Activated naive CD4-positive, alpha-beta T cell treated with anti-CD3 and anti-CD28 coated beads, Interleukin-2, amount 10 ng/mL, durations not matched to agents 7 days and 5 days (primary cell): ENCODE measurements at regions not wholly inside any gene's neighbourhood (a gene's known extent, or its start where the extent isn't known, plus 50 kb on each side); places are given as distances from the start of the nearest gene placed in this dataset.

ENCODE experiments used
- CTCF ChIA-PET: fragments of 350-600 bp; sonication (Branson Sonifier 250); formaldehyde crosslinking; loops from one replicate; lab custom pipeline; 2021; ENCODE audit warnings: antibody characterized with exemption; lab: Charles Lee
- DNase-seq: peaks from one replicate; pipeline ENCODE4 v3.0.0-alpha.2; 2020
- H3K27ac Mint-ChIP-seq: one replicate; pipeline ENCODE4 v1.8.0; 2021; ENCODE audit warnings: mild to moderate bottlenecking, moderate library complexity, mixed read lengths
- H3K27me3 Mint-ChIP-seq: one replicate; pipeline ENCODE4 v1.8.0; 2021; ENCODE audit warnings: mild to moderate bottlenecking, mixed read lengths
- H3K36me3 Mint-ChIP-seq: one replicate; pipeline ENCODE4 v1.8.0; 2021; ENCODE audit warnings: mixed read lengths
- H3K4me1 Mint-ChIP-seq: one replicate; pipeline ENCODE4 v1.8.0; 2021; ENCODE audit warnings: mixed read lengths
- H3K4me3 Mint-ChIP-seq: one replicate; pipeline ENCODE4 v1.8.0; 2021; ENCODE audit warnings: mild to moderate bottlenecking, moderate library complexity, mixed read lengths
- H3K9me3 Mint-ChIP-seq: one replicate; pipeline ENCODE4 v1.8.0; 2021; ENCODE audit warnings: mixed read lengths

- no peak overlapping the region for H3K27ac Mint-ChIP-seq
- no peaks in the 10 kb centered on the region for H3K27me3 Mint-ChIP-seq
- no peak for DNase-seq
- CTCF ChIA-PET: no interaction called here
- H3K36me3 Mint-ChIP-seq: no peaks in the 10 kb centered on the region
- H3K4me3 Mint-ChIP-seq: no peak overlapping the region
- peaks cover 14% of the 10 kb centered on the region for H3K9me3 Mint-ChIP-seq
- no peaks in the 10 kb centered on the region for H3K4me1 Mint-ChIP-seq
Measured at GRCh38 chr13:67772807-67773453, 542.8 kb upstream of the PCDH9 start.

- no peaks in the 10 kb centered on the region for H3K4me1 Mint-ChIP-seq
- no peak for DNase-seq
- peaks cover 12% of the 10 kb centered on the region for H3K9me3 Mint-ChIP-seq
- H3K27me3 Mint-ChIP-seq: no peaks in the 10 kb centered on the region
- H3K27ac Mint-ChIP-seq: no peak overlapping the region
- H3K4me3 Mint-ChIP-seq: no peak overlapping the region
- CTCF ChIA-PET: no interaction called here
- no peaks in the 10 kb centered on the region for H3K36me3 Mint-ChIP-seq
Measured at GRCh38 chr13:67771106-67771505, 541.0 kb upstream of the PCDH9 start.

DNA sequence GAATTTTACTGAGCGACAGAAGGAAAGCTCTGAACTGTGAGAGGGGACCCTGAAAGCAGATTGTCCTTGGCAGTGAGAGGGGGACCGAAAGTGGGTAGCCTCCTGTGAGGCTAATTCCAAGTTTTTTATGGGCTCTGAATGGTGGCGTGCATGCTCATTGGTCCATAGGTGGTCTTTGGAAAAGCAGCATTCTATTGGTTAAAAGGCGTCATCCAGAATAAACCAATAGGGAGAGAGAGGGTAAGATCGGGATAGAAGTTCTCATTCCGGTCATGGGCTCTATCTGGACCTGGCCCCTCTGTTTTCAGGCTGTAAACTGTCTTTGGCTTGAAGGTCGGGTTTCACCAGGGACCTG is 539.8 kb upstream of the PCDH9 start:
- Mint-ChIP-seq H3K4me1 (no peaks in the 10 kb centered on the region), H3K27ac (no peak overlapping the region), H3K36me3 (no peaks in the 10 kb centered on the region), H3K27me3 (no peaks in the 10 kb centered on the region), H3K9me3 (peaks cover 12% of the 10 kb centered on the region), H3K4me3 (no peak overlapping the region)
- CTCF ChIA-PET: no interaction called here
- DNase-seq: no peak

GRCh38 chr13:67769063-67769986 is 539.2 kb upstream of the PCDH9 start:
- H3K4me1 Mint-ChIP-seq: no peaks in the 10 kb centered on the region
- DNase-seq: no peak
- no peaks in the 10 kb centered on the region for H3K27me3 Mint-ChIP-seq
- H3K27ac Mint-ChIP-seq: no peak overlapping the region
- H3K4me3 Mint-ChIP-seq: no peak overlapping the region
- no peaks in the 10 kb centered on the region for H3K36me3 Mint-ChIP-seq
- CTCF ChIA-PET: no interaction called here
- peaks cover 12% of the 10 kb centered on the region for H3K9me3 Mint-ChIP-seq

GRCh38 chr13:67763984-67764383 is 533.8 kb upstream of the PCDH9 start:
- Mint-ChIP-seq H3K9me3 (peaks cover 4% of the 10 kb centered on the region), H3K4me3 (no peak overlapping the region), H3K36me3 (no peaks in the 10 kb centered on the region), H3K27ac (no peak overlapping the region), H3K4me1 (no peaks in the 10 kb centered on the region), H3K27me3 (no peaks in the 10 kb centered on the region)
- no peak for DNase-seq
- CTCF ChIA-PET: no interaction called here

DNA sequence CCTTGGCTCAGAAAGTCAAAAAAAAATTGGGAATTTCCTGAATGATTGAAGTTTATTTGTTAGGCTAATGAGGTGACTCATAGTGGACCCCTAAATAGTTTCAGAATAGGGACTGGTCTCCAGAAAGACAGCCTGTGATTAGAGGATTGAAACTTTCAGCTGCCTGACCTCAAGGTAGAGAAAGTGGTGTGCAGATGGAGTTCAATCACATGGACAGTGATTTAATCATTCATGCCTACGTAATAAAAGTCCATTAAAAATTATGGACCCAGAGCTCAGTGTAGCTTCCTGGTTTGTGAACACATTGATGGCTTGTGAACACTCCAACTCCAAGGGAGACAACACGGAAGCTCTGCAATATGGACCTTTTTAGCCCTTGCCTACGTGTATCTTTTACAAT is 533.2 kb upstream of the PCDH9 start:
- CTCF ChIA-PET: no interaction called here
- Mint-ChIP-seq H3K4me1 (no peaks in the 10 kb centered on the region), H3K27ac (no peak overlapping the region), H3K9me3 (peaks cover 1% of the 10 kb centered on the region), H3K36me3 (no peaks in the 10 kb centered on the region), H3K4me3 (no peak overlapping the region), H3K27me3 (no peaks in the 10 kb centered on the region)
- no peak for DNase-seq

GRCh38 chr13:67758975-67759374 is 528.8 kb upstream of the PCDH9 start:
- CTCF ChIA-PET: no interaction called here
- H3K4me3 Mint-ChIP-seq: no peak overlapping the region
- DNase-seq: no peak
- H3K9me3 Mint-ChIP-seq: peaks cover 4% of the 10 kb centered on the region
- H3K4me1 Mint-ChIP-seq: no peaks in the 10 kb centered on the region
- H3K27ac Mint-ChIP-seq: no peak overlapping the region
- H3K27me3 Mint-ChIP-seq: no peaks in the 10 kb centered on the region
- no peaks in the 10 kb centered on the region for H3K36me3 Mint-ChIP-seq

DNA sequence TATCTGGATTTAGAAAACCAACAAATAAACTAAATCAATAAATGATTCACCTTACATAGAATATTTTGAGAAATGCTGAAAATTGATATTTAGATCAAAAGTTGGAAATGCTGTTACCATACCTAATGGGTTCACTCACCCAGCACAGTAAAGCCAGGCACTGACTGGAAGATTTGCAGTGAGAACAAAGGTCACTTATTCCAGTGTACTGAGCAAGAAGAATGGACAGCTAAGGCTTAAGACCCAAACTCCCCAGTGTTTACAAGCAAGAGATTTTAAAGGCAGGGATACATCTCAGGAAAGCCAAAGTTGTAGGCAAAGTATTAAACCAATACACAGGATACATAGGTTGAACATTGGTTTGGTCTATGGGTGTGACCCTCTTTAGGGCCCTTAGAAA is 523.9 kb upstream of the PCDH9 start:
- Mint-ChIP-seq H3K9me3 (peaks cover 9% of the 10 kb centered on the region), H3K4me3 (no peak overlapping the region), H3K27ac (no peak overlapping the region), H3K36me3 (no peaks in the 10 kb centered on the region), H3K27me3 (no peaks in the 10 kb centered on the region), H3K4me1 (no peaks in the 10 kb centered on the region)
- CTCF ChIA-PET: no interaction called here
- DNase-seq: no peak

GRCh38 chr13:67752759-67753158 is 522.6 kb upstream of the PCDH9 start:
- CTCF ChIA-PET: no interaction called here
- H3K9me3 Mint-ChIP-seq: peaks cover 9% of the 10 kb centered on the region

DNA sequence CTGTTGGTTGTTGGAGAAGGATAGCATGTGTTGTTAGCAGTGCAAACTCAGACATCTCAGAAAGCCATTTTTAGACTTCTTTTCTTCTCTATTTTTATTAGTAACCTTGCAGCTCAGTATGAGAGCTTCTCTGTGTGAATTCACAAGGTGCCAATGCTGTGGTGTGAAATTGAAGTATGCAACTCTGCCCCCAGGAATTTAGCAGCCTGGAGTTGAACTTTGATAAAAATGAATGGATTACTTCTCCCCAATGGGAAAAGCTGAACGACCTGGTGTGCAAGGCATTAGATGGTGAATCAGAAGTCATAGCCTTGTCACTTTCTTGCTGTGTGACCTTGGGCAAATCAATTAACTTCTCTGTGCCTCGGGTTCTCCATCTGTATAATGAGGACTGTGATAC is 512.3 kb upstream of the PCDH9 start:
- Mint-ChIP-seq H3K4me1 (no peaks in the 10 kb centered on the region), H3K27ac (no peak overlapping the region), H3K27me3 (no peaks in the 10 kb centered on the region), H3K36me3 (no peaks in the 10 kb centered on the region), H3K9me3 (peaks cover 4% of the 10 kb centered on the region), H3K4me3 (no peak overlapping the region)
- no peak for DNase-seq
- CTCF ChIA-PET: no interaction called here

More at GRCh38 chr13:67752759-67753158, 522.6 kb upstream of the PCDH9 start:
- H3K4me1 Mint-ChIP-seq: no peaks in the 10 kb centered on the region
- H3K27ac Mint-ChIP-seq: no peak overlapping the region
- H3K4me3 Mint-ChIP-seq: no peak overlapping the region
- H3K27me3 Mint-ChIP-seq: no peaks in the 10 kb centered on the region
- no peak for DNase-seq
- no peaks in the 10 kb centered on the region for H3K36me3 Mint-ChIP-seq

DNA sequence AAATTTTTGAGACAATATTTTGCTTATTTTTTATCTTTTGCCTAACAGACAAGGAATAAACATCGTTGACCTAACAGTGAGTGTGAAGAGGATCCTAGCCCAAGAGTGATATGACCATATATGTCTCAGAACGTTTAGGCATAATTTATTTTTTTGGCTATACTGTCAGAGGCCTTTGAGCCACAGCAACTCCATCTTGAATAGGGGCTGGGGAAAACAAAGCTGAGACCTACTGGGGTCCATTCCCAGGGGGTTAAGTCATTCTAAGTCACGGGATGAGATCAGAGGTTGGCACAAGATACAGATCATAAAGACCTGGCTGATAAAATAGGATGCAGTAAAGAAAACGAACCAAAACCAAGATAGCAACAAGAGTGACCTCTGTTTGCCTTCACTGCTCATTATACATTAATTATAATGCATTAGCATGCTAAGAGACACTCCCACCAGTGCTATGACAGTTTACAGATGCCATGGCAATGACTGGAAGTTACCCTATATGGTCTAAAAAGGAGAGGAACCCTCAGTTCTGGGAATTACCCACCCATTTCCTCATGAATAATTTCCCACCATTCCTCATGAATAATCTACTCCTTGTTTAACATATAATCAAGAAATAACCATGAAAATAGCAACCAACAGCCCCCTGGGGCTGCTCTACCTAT is 510.9 kb upstream of the PCDH9 start:
- no peak for DNase-seq
- Mint-ChIP-seq H3K4me1 (no peaks in the 10 kb centered on the region), H3K9me3 (peaks cover 4% of the 10 kb centered on the region), H3K27ac (no peak overlapping the region), H3K36me3 (no peaks in the 10 kb centered on the region), H3K27me3 (no peaks in the 10 kb centered on the region), H3K4me3 (no peak overlapping the region)
- CTCF ChIA-PET: no interaction called here

DNA sequence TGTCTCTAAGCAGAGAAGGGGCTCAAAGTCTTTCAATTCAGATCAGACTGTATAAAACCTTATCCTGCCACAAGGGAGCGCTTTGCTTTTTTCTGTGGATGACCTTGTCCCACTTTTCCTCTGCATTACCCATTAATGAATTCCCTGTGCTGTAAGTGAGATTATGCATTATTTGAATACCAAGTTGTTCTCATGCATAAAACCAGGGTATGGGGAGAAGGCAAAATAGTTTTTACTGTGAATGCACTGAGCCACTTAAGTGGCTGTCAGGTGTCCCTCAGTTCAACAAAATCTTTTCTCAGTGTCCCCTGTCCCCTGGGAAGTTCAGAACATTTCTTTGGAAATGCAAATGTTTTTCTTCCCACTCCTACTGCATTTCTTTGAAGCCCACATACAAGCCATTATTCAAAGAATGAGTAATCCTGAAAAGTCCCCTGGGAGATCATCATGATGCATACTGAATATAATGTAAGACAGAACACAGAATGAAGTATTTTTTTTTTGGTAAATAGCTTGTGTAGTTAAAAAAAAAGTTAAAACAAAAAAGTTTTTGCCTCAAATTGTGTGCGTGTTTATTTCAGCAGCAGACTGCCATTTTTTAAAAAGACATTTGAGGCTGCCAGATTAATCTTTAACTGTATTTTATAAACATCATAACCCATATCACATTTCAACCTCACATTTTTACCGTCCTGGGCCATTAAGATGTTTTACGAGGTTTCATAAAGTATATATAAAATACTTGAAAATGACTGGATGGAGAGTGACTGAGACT is 506.7 kb upstream of the PCDH9 start:
- no peaks in the 10 kb centered on the region for H3K27me3 Mint-ChIP-seq
- DNase-seq: no peak
- H3K9me3 Mint-ChIP-seq: peaks cover 3% of the 10 kb centered on the region
- H3K4me1 Mint-ChIP-seq: no peaks in the 10 kb centered on the region
- H3K36me3 Mint-ChIP-seq: no peaks in the 10 kb centered on the region
- H3K27ac Mint-ChIP-seq: no peak overlapping the region
- no peak overlapping the region for H3K4me3 Mint-ChIP-seq
- CTCF ChIA-PET: no interaction called here

DNA sequence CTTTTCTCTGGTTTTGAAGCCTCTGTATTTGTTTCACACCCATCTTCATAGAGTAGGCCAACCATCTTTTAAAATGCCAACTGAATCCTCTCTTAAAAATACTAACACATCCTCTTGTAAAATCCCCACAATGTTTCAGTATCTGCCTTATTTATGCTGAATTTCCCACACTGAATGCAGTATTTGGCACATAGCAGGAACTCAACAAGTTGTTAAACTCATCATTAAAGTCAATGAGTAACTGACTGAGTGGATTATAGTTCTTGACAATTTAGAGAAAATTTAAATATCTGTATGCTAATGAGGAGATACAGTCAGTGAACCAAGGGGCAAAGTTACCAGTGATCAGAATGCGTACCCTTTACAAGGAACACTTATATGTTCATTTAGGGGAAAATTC is 505.5 kb upstream of the PCDH9 start:
- Mint-ChIP-seq H3K4me3 (no peak overlapping the region), H3K9me3 (peaks cover 4% of the 10 kb centered on the region), H3K27ac (no peak overlapping the region), H3K36me3 (no peaks in the 10 kb centered on the region), H3K27me3 (no peaks in the 10 kb centered on the region), H3K4me1 (no peaks in the 10 kb centered on the region)
- CTCF ChIA-PET: no interaction called here
- no peak for DNase-seq

DNA sequence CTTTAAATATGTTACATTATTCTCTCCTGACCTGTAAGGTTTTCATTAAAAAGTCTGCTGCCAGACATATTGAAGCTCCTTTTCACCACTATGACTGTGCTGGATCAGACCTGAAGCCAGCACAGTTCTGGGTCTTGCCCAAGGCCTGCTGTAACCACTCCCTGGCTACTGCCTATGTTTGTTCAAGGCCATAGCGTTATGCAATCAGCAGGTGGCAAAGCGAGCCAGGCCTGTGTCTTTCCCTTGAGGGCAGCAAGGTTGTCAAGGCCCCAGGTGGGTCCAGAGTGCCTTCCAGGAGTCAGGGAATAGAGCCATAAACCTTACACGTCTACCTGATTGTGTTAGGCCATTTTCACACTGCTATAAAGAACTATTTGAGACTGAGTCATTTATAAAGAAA is 496.8 kb upstream of the PCDH9 start:
- no peak for DNase-seq
- H3K27ac Mint-ChIP-seq: no peak overlapping the region
- H3K4me1 Mint-ChIP-seq: no peaks in the 10 kb centered on the region
- no peaks in the 10 kb centered on the region for H3K36me3 Mint-ChIP-seq
- H3K9me3 Mint-ChIP-seq: peaks cover 10% of the 10 kb centered on the region
- no peak overlapping the region for H3K4me3 Mint-ChIP-seq
- no peaks in the 10 kb centered on the region for H3K27me3 Mint-ChIP-seq
- CTCF ChIA-PET: no interaction called here
